Loucy (cell line): ENCODE measurements at regions not wholly inside any gene's neighbourhood (a gene's known extent, or its start where the extent isn't known, plus 50 kb on each side); places are given as distances from the start of the nearest gene placed in this dataset.
"Not testable (repeated sequence)": the region's sequence is repeated elsewhere in the genome, so short reads cannot be mapped to it uniquely, and the experiment has no call there.

Experiments
- H2AFZ ChIP-seq: fragments of 200-600 bp; sonication (generic); 2 replicates; pipeline ENCODE4 v1.6.0; 2016; ENCODE audit warnings: antibody characterized with exemption, mild to moderate bottlenecking, low read length, moderate library complexity
- H3F3A ChIP-seq: fragments of 200-600 bp; 2 replicates; pipeline ENCODE4 v1.6.0; 2016; ENCODE audit warnings: antibody characterized with exemption, low read depth, mild to moderate bottlenecking
- H3K27me3 ChIP-seq: fragments of 200-600 bp; sonication (generic); 2 replicates; pipeline ENCODE4 v1.6.1; 2014; ENCODE audit warnings: low read length, mild to moderate bottlenecking; ENCODE audit not compliant: insufficient read depth, poor library complexity, severe bottlenecking
- H3K36me3 ChIP-seq: fragments of 200-600 bp; sonication (generic); 2 replicates; pipeline ENCODE4 v1.6.1; 2016; ENCODE audit warnings: low read length; ENCODE audit not compliant: insufficient read depth
- H3K4me1 ChIP-seq: fragments of 200-600 bp; sonication (generic); 2 replicates; pipeline ENCODE4 v1.5.1; 2014; ENCODE audit warnings: low read length, mild to moderate bottlenecking; ENCODE audit not compliant: insufficient read depth, poor library complexity, severe bottlenecking
- H3K4me2 ChIP-seq: fragments of 200-600 bp; sonication (generic); 2 replicates; pipeline ENCODE4 v1.6.0; 2014; ENCODE audit warnings: antibody characterized with exemption, low read length, low read depth, mild to moderate bottlenecking; ENCODE audit not compliant: poor library complexity, severe bottlenecking
- H3K4me3 ChIP-seq: fragments of 200-600 bp; sonication (generic); 2 replicates; pipeline ENCODE4 v1.5.1; 2014; ENCODE audit warnings: low read length, mild to moderate bottlenecking, mixed read lengths; ENCODE audit not compliant: poor library complexity, severe bottlenecking
- H3K79me2 ChIP-seq: fragments of 200-600 bp; sonication (generic); 2 replicates; pipeline ENCODE4 v1.6.1; 2014; ENCODE audit warnings: low read length; ENCODE audit not compliant: insufficient read depth
- H3K9ac ChIP-seq: fragments of 200-600 bp; sonication (generic); 2 replicates; pipeline ENCODE4 v1.6.0; 2014; ENCODE audit warnings: mild to moderate bottlenecking, low read depth, low read length, moderate library complexity; ENCODE audit not compliant: poor library complexity, severe bottlenecking
- H3K9me2 ChIP-seq: fragments of 200-600 bp; sonication (generic); replicated peaks from 2 replicates; pipeline ENCODE4 v1.6.1; 2016; ENCODE audit warnings: low read depth, low read length, mixed read lengths
- H3K9me3 ChIP-seq: fragments of 200-600 bp; sonication (generic); 2 replicates; pipeline ENCODE4 v1.6.1; 2014; ENCODE audit warnings: mild to moderate bottlenecking, antibody characterized with exemption, low read length, low read depth; ENCODE audit not compliant: insufficient read depth
- H4K20me1 ChIP-seq: fragments of 200-600 bp; sonication (generic); 2 replicates; pipeline ENCODE4 v1.6.0; 2014; ENCODE audit warnings: antibody characterized with exemption, low read length, mild to moderate bottlenecking; ENCODE audit not compliant: insufficient read depth, poor library complexity, severe bottlenecking
- EZH2phosphoT487 ChIP-seq: fragments of 200-600 bp; IDR thresholded peaks from 2 replicates; pipeline ENCODE4 v1.6.1; 2018; ENCODE audit warnings: antibody characterized with exemption, mild to moderate bottlenecking, moderate library complexity, borderline replicate concordance
- TF ChIP-seq, protein P1 (sequence below): fragments of 200-600 bp; sonication (generic); conservative IDR thresholded peaks from 2 replicates; pipeline ENCODE4 v1.5.1; 2014; ENCODE audit warnings: mild to moderate bottlenecking, antibody characterized with exemption, low read length

DNA sequence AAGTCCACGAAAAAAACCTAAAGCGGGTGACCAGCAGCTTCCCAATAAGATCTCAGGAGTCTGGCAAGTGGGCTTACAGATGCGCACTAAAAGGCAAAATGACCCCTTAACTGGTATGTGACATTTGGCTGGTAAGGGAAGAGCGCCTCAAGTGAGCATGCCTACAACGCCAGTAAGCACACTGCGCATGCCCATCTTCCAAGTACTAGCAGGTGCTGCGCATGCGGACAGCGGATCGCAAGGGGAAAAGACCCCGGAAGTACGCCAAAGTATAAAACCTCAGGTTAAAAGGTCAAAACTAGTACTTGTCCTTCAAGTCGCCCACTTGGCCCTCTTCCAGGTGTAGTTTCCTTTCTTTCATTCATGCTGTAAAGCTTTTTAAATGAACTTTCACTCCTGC is 518.5 kb upstream of the MDGA2 start:
- Histone ChIP-seq H3K79me2 (no peaks in the 10 kb centered on the region), H3F3A (no peaks in the 10 kb centered on the region), H3K4me3 (no peak overlapping the region)

DNA sequence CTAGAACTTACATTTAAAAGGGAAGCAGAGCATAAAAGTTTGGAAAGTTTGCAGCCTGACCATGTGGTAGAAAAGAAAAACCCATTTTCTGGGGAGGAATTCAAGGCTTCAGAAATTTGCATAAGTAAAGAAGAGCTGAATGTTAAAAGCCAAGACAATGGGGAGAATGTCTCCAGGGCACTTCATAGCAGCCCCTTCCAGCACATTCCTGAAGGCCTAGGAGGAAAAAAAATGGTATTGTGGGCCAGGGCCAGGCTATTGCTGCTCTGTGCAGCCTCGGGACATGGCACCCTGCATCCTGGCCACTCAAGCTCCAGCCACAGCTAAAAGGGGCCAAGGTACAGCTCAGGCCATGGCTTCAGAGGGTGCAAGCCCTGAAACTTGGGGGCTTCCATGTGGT is 474.2 kb upstream of the MDGA2 start:
- H3K9me3 ChIP-seq, H3K9ac ChIP-seq, H3K4me1 ChIP-seq, H3K4me3 ChIP-seq, H3K27me3 ChIP-seq, H3F3A ChIP-seq, H2AFZ ChIP-seq, H3K36me3 ChIP-seq, H4K20me1 ChIP-seq, H3K4me2 ChIP-seq, H3K9me2 ChIP-seq, H3K79me2 ChIP-seq: not testable (repeated sequence)

More for the DNA sequence above, 518.5 kb upstream of the MDGA2 start:
- H3K4me2 ChIP-seq, result no peak overlapping the region
- H3K4me1 ChIP-seq, result no peaks in the 10 kb centered on the region
- no peak overlapping the region for H3K9ac ChIP-seq
- H3K27me3 ChIP-seq, result no peaks in the 10 kb centered on the region
- no peaks in the 10 kb centered on the region for H4K20me1 ChIP-seq
- no peaks in the 10 kb centered on the region for H3K9me2 ChIP-seq
- TF ChIP-seq, protein P1, sequence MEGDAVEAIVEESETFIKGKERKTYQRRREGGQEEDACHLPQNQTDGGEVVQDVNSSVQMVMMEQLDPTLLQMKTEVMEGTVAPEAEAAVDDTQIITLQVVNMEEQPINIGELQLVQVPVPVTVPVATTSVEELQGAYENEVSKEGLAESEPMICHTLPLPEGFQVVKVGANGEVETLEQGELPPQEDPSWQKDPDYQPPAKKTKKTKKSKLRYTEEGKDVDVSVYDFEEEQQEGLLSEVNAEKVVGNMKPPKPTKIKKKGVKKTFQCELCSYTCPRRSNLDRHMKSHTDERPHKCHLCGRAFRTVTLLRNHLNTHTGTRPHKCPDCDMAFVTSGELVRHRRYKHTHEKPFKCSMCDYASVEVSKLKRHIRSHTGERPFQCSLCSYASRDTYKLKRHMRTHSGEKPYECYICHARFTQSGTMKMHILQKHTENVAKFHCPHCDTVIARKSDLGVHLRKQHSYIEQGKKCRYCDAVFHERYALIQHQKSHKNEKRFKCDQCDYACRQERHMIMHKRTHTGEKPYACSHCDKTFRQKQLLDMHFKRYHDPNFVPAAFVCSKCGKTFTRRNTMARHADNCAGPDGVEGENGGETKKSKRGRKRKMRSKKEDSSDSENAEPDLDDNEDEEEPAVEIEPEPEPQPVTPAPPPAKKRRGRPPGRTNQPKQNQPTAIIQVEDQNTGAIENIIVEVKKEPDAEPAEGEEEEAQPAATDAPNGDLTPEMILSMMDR, result no peak
- TF ChIP-seq EZH2phosphoT487, result no peak
- no peaks in the 10 kb centered on the region for H3K36me3 ChIP-seq
- H3K9me3 ChIP-seq, result no peaks in the 10 kb centered on the region
- H2AFZ ChIP-seq, result no peak overlapping the region

DNA sequence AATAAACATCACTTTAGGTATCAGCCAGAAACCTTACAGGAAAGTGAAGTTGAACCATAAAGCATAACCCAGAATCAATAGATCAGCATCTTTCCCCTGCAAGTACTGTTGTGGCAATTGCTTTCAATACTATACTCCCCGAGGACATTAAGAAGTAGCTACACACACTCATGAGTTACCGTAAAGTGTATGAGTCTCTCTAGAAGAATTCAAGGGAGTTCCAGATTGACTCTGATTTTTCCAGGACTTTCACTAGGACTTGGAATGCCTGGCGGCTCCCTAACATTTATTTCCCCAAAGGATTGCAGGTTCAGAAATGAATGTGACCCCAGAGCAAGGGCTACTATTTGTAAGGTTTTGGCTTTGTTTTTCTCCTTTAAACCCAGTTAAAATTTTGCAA is 465.4 kb upstream of the MDGA2 start:
- Histone ChIP-seq H3K4me1 (no peaks in the 10 kb centered on the region), H3K79me2 (no peaks in the 10 kb centered on the region), H3K4me3 (no peak overlapping the region), H3F3A (no peaks in the 10 kb centered on the region), H3K4me2 (no peak overlapping the region), H2AFZ (no peak overlapping the region), H3K9me2 (no peaks in the 10 kb centered on the region), H3K36me3 (no peaks in the 10 kb centered on the region), H3K27me3 (no peaks in the 10 kb centered on the region), H4K20me1 (no peaks in the 10 kb centered on the region), H3K9ac (no peak overlapping the region), H3K9me3 (no peaks in the 10 kb centered on the region)
- TF ChIP-seq, protein P1, result no peak
- TF ChIP-seq EZH2phosphoT487, result no peak

DNA sequence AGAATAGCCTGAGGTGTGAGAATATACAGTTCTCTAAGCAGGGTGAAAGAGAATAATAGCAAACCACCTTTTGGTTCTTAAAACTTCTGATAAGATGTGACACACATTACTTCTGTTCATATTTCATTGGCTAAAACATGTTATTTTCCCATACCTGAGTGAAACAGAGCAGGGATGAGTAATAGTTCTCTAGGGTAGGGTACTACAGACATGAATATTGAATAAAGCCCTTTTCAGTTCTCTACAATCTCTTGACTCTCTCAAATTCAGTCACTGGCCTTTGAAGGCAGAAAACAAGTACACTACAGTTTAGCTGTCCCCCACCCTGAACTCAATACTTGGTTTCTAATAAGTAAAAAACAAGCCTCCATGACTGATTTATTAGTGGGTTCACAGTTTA is 454.1 kb upstream of the MDGA2 start:
- TF ChIP-seq, protein P1, result no peak
- TF ChIP-seq EZH2phosphoT487, result no peak
- no peaks in the 10 kb centered on the region for H3K36me3 ChIP-seq
- H3K9me3 ChIP-seq, result no peaks in the 10 kb centered on the region
- H3K9me2 ChIP-seq, result no peaks in the 10 kb centered on the region
- H3K4me1 ChIP-seq, result no peaks in the 10 kb centered on the region
- no peaks in the 10 kb centered on the region for H3K79me2 ChIP-seq
- H3K9ac ChIP-seq, result no peak overlapping the region
- no peak overlapping the region for H3K4me2 ChIP-seq
- H2AFZ ChIP-seq, result no peak overlapping the region
- no peaks in the 10 kb centered on the region for H3F3A ChIP-seq
- no peaks in the 10 kb centered on the region for H3K27me3 ChIP-seq
- no peaks in the 10 kb centered on the region for H4K20me1 ChIP-seq
- H3K4me3 ChIP-seq, result no peak overlapping the region
